ENCODE measurements at regions not wholly inside any gene's neighbourhood (a gene's known extent, or its start where the extent isn't known, plus 50 kb on each side); places are given as distances from the start of the nearest gene placed in this dataset.

DNA sequence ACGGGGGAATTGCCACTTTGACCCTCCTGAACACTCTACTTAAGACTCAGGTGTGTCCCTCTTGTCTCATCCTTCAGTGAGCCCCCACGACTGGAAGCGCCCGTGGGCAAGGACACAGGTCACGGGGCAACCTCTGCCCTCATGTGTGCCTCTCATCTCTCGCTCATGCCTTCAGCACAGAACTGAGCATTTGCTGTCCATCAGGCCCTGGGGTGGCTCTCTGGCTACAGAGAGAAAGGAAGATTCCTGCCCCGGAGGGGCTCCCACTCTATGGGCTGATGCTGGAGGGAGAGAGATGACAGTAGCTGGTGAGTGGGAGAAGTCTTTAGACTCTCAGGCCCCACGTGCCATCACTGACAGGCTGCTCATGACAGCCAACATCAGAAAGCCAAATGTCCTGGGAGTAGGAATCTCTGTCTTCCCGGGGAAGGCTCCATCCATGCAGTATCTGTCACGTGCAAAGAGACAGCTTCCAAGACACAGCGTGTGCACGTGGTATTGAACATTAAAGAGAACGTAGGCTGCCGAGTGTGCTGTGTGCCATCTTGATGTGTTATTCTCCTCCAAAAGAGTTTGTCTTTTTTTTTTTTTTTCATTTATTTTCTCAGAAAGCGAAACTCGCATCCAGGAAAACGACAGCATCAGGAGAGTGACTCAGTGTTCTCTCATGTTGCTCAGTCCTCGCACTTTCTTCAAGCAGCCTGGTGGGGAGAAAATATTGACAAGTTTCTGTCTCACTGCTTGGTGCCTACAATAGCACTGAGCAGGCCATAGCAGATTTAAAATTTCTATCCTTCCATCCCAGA lies 190.5 kb downstream of the GAS1 start:
- H3K4me1 ChIP-seq (ENCODE audit: control insufficient read depth in 5 of 5, insufficient read depth in 5 of 5, low read length in 5 of 5): peaks cover 0 to 21% (median 14%) of the 10 kb centered on the region in 5 donors
- H3K9me3 ChIP-seq (ENCODE audit: control insufficient read depth in 4 of 4, insufficient read depth in 3 of 4, low read length in 3 of 4): peaks cover 0 to 2% (median 0%) of the 10 kb centered on the region in 4 donors
- WGBS, 2 donors: 76 to 83% methylated on average over 18 of the region's 18 CpGs
- H3K27ac ChIP-seq (ENCODE audit: low read depth in 1 of 2, low read length in 1 of 2): no peak overlapping the region
- ATAC-seq (ENCODE audit: insufficient read depth, low FRiP score) (no peak), DNase-seq (peak in 2 of 3 donors; percentile 31 to 56)
- H3K27me3 ChIP-seq (ENCODE audit: control insufficient read depth in 3 of 3, insufficient read depth in 3 of 3, low read length in 2 of 3): no peaks in the 10 kb centered on the region
- TF ChIP-seq, protein P1, sequence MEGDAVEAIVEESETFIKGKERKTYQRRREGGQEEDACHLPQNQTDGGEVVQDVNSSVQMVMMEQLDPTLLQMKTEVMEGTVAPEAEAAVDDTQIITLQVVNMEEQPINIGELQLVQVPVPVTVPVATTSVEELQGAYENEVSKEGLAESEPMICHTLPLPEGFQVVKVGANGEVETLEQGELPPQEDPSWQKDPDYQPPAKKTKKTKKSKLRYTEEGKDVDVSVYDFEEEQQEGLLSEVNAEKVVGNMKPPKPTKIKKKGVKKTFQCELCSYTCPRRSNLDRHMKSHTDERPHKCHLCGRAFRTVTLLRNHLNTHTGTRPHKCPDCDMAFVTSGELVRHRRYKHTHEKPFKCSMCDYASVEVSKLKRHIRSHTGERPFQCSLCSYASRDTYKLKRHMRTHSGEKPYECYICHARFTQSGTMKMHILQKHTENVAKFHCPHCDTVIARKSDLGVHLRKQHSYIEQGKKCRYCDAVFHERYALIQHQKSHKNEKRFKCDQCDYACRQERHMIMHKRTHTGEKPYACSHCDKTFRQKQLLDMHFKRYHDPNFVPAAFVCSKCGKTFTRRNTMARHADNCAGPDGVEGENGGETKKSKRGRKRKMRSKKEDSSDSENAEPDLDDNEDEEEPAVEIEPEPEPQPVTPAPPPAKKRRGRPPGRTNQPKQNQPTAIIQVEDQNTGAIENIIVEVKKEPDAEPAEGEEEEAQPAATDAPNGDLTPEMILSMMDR (IDR thresholded peaks at IDR 0.05; ENCODE audit: control extremely low read depth, extremely low read depth): no peak
- H3K36me3 ChIP-seq (ENCODE audit: control insufficient read depth in 4 of 4, insufficient read depth in 4 of 4, low read length in 4 of 4): no peaks in the 10 kb centered on the region
- H3K9ac ChIP-seq (ENCODE audit: insufficient read depth in 1 of 2, low read length in 2 of 2): no peak overlapping the region
- no peak overlapping the region for H3K4me3 ChIP-seq

DNA sequence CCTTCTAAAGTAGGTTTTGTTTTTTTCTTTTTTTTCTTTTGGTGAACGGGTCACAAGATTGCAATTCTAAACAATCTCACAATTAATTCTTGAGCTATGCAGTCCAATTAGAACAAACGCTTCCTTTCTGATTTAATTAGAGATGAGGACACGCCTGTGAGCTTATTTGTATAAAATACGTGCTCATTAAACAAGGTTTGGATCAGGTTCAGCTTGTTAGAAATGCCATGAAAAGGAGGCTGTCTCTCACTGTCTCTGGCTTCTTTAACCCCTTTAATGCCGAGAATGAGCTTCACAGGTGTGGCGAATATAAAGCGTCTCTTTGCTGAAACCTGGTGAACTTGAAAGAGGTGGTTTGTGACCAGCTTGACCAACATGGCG lies 191.8 kb downstream of the GAS1 start:
- H3K4me1 ChIP-seq (ENCODE audit: control insufficient read depth in 5 of 5, insufficient read depth in 5 of 5, low read length in 5 of 5): peaks cover 0 to 23% (median 14%) of the 10 kb centered on the region in 5 donors
- no peak for DNase-seq
- H3K9me3 ChIP-seq (ENCODE audit: control insufficient read depth in 4 of 4, insufficient read depth in 3 of 4, low read length in 3 of 4): peaks cover 0 to 2% (median 0%) of the 10 kb centered on the region in 4 donors
- no peaks in the 10 kb centered on the region for H3K36me3 ChIP-seq (ENCODE audit: control insufficient read depth in 4 of 4, insufficient read depth in 4 of 4, low read length in 4 of 4)
- no peak for ATAC-seq (ENCODE audit: insufficient read depth, low FRiP score)
- TF ChIP-seq, protein P1 (IDR thresholded peaks at IDR 0.05; ENCODE audit: control extremely low read depth, extremely low read depth): no peak
- H3K27me3 ChIP-seq (ENCODE audit: control insufficient read depth in 3 of 3, insufficient read depth in 3 of 3, low read length in 2 of 3): no peaks in the 10 kb centered on the region
- no peak overlapping the region for H3K9ac ChIP-seq (ENCODE audit: insufficient read depth in 1 of 2, low read length in 2 of 2)
- H3K4me3 ChIP-seq: no peak overlapping the region
- H3K27ac ChIP-seq (ENCODE audit: low read depth in 1 of 2, low read length in 1 of 2): no peak overlapping the region
- 77 to 81% methylated on average over 8 of the region's 8 CpGs for WGBS, 2 donors

DNA sequence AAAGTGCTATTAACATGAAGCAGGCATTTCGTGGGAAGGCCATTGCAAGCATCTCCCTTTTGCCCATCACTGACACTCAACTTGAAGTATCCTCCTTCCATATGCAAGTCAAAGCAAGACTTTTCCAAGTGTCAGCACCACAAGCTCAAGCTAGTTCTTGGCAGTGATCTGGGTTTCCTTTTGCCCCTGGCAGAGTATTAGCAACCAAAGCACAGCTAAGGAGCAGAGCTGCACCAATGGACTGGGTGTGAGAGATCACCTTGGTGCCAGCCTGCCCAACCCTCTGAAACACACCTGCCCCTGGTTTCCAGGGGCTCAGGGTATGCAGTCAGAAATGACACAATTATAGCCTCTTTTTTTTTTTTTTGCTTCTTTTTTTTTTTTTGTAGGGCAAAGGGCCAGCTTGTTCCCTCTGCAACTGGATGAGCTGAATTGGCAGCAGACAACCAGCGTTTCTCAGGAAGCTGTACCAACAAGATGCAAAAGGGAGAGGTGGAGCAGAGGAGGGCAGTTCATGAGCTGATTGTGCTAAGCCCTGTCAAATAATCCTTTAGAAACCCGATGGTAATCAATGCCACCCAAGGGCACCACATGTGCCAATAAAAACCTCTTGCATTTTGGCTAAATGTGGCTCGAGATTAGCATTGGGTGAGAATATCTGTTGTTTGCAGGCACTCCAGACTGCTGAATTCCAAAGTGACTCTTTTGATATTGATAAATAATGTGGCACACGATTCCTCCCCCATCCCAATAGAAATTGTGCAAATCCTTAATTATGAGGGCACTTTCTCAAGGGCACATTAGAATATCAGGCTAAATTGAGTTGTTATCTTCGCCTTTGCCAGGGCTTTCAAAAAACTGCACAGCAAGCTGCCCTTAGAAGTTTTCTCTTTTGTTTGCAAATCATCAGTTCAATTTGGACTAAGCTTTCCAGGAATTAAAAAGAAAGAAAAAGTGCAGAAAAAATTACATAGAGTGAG lies 192.4 kb downstream of the GAS1 start:
- Histone ChIP-seq H3K4me3 (no peak overlapping the region), H3K9me3 (ENCODE audit: control insufficient read depth in 4 of 4, insufficient read depth in 3 of 4, low read length in 3 of 4) (peaks cover 0 to 2% (median 0%) of the 10 kb centered on the region in 4 donors), H3K4me1 (ENCODE audit: control insufficient read depth in 5 of 5, insufficient read depth in 5 of 5, low read length in 5 of 5) (peaks cover 0 to 30% (median 14%) of the 10 kb centered on the region in 5 donors), H3K36me3 (ENCODE audit: control insufficient read depth in 4 of 4, insufficient read depth in 4 of 4, low read length in 4 of 4) (no peaks in the 10 kb centered on the region), H3K27ac (ENCODE audit: low read depth in 1 of 2, low read length in 1 of 2) (no peak overlapping the region), H3K27me3 (ENCODE audit: control insufficient read depth in 3 of 3, insufficient read depth in 3 of 3, low read length in 2 of 3) (no peaks in the 10 kb centered on the region), H3K9ac (ENCODE audit: insufficient read depth in 1 of 2, low read length in 2 of 2) (no peak overlapping the region)
- TF ChIP-seq, protein P1 (IDR thresholded peaks at IDR 0.05; ENCODE audit: control extremely low read depth, extremely low read depth): no peak
- WGBS, 2 donors: 51 to 62% methylated on average over 6 of the region's 6 CpGs
- DNase-seq (peak; percentile 33 to 76 (median 72)), ATAC-seq (ENCODE audit: insufficient read depth, low FRiP score) (no peak)

Data from lung (tissue), 11 donors.